G401 (cell line): ENCODE measurements at regions not wholly inside any gene's neighbourhood (a gene's known extent, or its start where the extent isn't known, plus 50 kb on each side); places are given as distances from the start of the nearest gene placed in this dataset.
"Not testable (repeated sequence)": the region's sequence is repeated elsewhere in the genome, so short reads cannot be mapped to it uniquely, and the experiment has no call there.

Source experiments
- DNase-seq: peaks from one replicate; pipeline ENCODE4 v3.0.0-alpha.2; 2015; ENCODE audit warnings: low spot score
- in situ Hi-C: cut with HindIII; loops from 2 replicates; pipeline ENCODE4 v1.10.0; 2016; ENCODE audit warnings: low sequenced_read_pairs, mixed read lengths

DNA sequence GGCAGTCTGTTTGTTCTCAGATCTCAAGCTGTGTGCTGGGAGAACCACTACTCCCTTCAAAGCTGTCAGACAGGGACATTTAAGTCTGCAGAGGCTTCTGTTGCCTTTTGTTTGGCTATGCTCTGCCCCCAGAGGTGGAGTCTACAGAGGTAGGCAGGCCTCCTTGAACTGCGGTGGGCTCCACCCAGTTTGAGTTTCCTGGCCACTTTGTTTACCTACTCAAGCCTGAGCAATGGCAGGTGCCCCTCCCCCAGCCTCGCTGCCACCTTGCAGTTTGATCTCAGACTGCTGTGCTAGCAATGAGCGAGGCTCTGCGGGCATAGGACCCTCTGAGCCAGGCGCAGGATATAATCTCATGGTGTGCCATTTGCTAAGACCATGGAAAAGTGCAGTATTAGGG lies 138.3 kb downstream of the TPBG start:
- DNase-seq, in situ Hi-C loops: not testable (repeated sequence)

GRCh38 chr6:82506526-82506925 lies 142.9 kb downstream of the TPBG start:
- in situ Hi-C loops, result no loop called here
- DNase-seq, result no peak

DNA sequence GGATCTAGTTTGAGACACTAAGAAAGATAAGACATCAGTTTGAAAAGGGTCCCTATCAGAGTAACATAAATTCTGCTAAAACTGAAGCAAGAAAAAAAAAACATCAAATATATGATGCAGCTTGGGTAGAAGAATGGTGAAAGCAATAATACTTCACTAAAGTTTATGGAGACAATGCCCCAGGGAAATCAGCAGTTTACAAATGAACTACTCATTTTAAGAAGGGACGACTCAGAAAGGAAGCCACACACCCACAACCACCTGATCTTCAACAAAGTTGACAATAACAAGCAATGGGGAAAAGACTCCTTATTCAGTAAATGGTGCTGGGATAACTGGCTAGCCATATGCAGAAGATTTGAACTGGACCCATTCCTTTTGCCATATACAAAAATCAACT lies 143.5 kb downstream of the TPBG start:
- no peak for DNase-seq
- in situ Hi-C loops, result no loop called here

- no peak for DNase-seq
- in situ Hi-C loops, result no loop called here
These were observed 147.9 kb downstream of the TPBG start for GRCh38 chr6:82511546-82511945.

DNA sequence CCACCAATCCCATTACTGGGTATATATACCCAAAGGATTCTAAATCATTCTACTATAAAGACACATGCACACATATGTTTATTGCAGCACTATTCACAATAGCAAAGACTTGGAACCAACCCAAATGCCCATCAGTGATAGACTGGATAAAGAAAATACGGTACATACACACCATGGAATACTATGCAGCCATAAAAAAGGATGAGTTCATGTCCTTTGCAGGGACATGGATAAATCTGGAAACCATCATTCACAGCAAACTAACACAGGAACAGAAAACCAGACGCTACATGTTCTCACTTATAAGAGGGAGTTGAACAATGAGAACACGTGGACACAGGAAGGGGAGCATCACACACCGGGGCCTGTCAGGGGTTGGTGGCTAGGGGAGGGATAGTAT lies 154.3 kb downstream of the TPBG start:
- DNase-seq, in situ Hi-C loops: not testable (repeated sequence)

- in situ Hi-C loops, result no loop called here
- no peak for DNase-seq
These were observed 157.8 kb downstream of the TPBG start for GRCh38 chr6:82521369-82521768.

DNA sequence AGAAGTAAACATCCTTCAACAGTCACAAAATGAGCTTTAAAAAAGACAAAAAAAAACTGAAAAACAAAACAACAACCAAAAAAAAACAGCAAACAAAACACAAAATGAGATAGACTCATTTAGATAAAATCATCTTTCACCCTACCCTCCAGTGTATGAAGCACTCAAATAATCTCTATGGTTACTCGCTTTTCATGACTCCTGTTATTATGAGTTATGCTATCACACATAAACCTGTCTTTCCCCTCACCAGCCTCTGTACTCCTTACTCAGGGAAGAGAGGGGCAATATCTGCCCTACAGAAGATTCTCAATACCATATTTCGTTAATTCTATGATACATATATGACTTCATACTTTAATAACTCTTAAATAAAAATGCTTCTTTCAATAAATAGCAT lies 158.2 kb downstream of the TPBG start:
- no peak for DNase-seq
- in situ Hi-C loops, result no loop called here

DNA sequence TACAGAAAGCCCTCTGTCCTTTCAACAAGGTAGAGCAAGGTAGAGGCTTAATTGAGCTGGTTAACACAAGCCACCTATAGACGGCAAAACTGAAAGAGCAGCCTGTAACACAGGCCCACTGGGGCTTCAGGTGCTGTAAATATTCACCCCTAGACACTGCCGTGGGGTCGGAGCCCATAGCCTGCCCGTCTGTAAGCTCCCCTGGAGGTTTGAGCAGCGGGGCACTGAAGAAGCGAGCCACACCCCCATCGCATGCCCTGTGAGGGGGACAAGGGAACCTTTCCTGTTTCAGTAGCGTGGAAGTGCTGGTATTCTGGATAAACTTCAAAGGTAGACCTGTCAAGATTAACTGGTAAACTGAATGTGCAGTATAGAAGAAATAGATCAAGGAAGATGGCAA lies 160.4 kb downstream of the TPBG start:
- DNase-seq, result no peak
- in situ Hi-C loops, result no loop called here

GRCh38 chr6:82525775-82526495 lies 162.3 kb downstream of the TPBG start:
- no peak for DNase-seq
- in situ Hi-C loops, result no loop called here

GRCh38 chr6:82529960-82530460 lies 166.4 kb downstream of the TPBG start:
- in situ Hi-C loops, DNase-seq: not testable (repeated sequence)

GRCh38 chr6:82534876-82535275 lies 171.3 kb downstream of the TPBG start:
- no peak for DNase-seq
- in situ Hi-C loops, result no loop called here

DNA sequence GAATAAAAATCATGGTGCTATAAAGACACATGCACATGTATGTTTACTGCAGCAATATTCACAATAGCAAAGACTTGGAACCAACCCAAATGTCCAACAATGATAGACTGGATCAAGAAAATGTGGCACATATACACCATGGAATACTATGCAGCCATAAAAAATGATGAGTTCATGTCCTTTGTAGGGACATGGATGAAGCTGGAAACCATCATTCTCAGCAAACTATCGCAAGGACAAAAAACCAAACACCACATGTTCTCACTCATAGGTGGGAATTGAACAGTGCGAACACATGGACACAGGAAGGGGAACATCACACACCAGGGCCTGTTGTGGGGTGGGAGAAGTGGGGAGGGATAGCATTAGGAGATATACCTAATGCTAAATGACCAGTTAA lies 185.9 kb downstream of the TPBG start:
- in situ Hi-C loops, DNase-seq: not testable (repeated sequence)

- in situ Hi-C loops, DNase-seq: not testable (repeated sequence)
These were observed 187.7 kb downstream of the TPBG start for GRCh38 chr6:82551311-82551710.

GRCh38 chr6:82551831-82552230 lies 188.2 kb downstream of the TPBG start:
- DNase-seq, result no peak
- in situ Hi-C loops, result no loop called here

- in situ Hi-C loops, result no loop called here
- DNase-seq, result no peak
These were observed 190.4 kb downstream of the TPBG start for GRCh38 chr6:82553863-82554531.

- no peak for DNase-seq
- in situ Hi-C loops, result no loop called here
These were observed 191.0 kb downstream of the TPBG start for GRCh38 chr6:82554666-82555065.

GRCh38 chr6:82555801-82556200 lies 192.2 kb downstream of the TPBG start:
- no peak for DNase-seq
- in situ Hi-C loops, result no loop called here

DNA sequence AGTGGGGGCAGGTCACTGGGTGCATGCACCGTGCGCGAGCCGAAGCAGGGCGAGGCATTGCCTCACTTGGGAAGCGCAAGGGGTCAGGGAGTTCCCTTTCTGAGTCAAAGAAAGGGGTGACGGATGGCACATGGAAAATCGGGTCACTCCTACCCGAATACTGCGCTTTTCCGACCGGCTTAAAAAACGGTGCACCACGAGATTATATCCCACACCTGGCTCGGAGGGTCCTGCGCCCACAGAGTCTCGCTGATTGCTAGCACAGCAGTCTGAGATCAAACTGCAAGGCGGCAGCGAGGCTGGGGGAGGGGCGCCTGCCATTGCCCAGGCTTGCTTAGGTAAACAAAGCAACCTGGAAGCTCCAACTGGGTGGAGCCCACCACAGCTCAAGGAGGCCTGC lies 194.9 kb downstream of the TPBG start:
- DNase-seq, in situ Hi-C loops: not testable (repeated sequence)

- in situ Hi-C loops, result no loop called here
- no peak for DNase-seq
These were observed 204.0 kb downstream of the TPBG start for GRCh38 chr6:82567621-82568020.

DNA sequence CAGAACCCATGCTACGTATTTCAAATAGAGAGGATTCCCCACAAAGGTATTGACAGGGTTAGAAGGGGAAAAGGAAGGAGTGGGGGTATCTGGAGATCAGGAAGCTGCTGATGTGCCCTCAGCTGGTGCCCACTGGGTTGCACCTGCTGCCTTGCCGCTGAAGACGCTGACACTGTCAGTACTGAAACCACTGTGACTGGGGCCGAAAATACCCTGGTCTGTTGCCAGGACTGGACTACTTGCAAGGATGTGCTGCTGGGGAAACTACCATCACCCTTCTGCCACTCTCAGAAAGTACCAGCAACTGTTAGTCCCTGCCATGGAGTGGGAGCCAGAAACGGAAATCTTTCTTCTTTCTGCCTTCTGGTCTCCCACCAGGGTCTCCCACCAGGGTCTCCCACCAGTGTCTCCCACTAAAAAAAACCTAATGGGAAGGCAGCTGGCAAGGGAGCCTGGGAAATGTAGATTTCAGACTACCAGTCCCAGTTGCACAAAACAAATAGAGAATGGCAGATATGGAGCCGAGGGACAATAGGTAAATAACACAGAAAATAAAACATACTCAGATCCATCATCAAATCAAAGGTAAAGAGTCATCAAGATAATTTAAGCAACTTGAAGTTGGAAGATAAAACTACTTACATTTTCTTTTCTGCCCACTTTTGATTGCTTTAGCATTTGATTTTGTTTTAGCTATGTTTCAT lies 204.8 kb downstream of the TPBG start:
- DNase-seq, result peak; percentile 17
- in situ Hi-C loops, result no loop called here
